ENCODE measurements at regions not wholly inside any gene's neighbourhood (a gene's known extent, or its start where the extent isn't known, plus 50 kb on each side); places are given as distances from the start of the nearest gene placed in this dataset.

DNA sequence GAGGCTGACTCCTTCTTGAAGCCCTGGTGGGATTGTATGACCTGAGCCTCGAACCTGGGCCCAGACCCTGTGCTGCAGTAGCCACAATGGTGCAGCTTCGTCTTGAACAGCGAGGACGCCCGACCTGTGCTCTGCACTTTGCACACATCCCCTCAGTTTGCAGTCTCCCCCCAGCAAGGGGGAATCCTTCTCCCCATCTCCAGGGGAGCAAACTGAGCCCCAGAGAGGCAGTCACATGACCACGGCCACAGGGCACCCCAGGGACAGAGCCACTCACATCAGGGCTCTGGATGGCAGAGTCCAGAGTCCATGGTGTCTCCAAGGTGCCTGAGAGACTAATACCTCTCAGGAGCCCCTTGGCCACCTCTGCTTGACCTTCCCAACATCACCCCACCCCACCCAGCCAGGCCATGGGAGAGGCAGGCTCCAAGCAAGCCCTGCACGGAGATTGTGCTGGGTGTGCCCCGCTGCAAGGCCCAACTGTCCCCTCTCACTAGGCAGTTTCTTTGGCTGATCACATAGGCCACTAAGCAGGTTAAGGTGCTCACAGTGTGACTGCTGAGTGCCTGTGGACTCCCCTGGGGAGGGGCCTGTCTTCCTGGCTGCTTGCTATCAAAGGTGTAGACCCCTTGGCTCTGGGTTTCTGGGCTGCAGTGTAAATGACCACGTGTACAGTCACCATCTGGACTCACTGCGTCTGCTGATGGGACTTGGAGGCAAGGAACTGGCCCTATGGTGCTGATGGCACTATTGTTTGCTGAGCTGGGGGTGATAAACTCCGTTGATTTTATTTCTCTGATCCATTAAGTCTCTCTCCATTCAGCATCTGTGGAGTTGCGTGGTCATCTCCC, 398.1 kb downstream of the MATN1 start:
- no peak for DNase-seq

DNA sequence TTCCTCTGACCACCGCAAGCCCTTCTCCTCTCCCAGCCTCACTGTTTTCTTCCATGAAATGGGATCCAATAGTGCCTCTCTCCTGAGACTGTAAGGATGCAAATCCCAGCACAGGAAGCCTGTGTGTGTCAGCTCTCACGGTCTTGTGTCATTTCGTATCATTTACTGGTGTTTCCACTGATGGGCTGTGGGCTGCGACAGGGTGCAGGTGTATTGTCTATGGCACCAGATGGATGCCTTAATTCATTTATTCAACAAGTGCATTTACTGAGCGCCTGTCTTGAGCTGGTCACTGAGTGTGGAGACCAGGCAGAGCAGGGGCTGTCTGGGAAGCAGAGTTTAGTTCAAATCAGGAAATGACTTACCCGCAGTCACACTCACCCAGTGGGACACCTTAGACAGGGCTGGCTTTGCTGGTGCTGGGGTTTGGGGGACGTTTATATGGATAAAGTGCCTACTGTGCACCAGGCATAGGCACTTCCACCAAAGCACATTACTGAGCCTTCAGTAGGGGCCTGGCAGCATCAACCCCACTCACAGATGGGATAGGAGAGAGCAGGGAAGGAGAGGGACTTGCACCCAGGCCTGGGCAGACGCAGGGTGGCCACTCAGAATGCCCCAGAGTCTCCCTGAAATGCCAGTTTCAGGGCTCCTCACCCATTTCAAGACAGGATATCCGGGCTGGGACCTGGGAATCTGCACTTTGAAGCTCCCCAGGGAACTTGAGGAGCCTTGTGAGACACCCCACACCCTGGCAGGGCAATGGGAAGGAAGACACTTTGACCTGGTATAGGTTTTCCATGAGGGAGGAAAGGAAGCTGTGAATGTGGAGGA, 398.9 kb downstream of the MATN1 start:
- no peak for DNase-seq

DNA sequence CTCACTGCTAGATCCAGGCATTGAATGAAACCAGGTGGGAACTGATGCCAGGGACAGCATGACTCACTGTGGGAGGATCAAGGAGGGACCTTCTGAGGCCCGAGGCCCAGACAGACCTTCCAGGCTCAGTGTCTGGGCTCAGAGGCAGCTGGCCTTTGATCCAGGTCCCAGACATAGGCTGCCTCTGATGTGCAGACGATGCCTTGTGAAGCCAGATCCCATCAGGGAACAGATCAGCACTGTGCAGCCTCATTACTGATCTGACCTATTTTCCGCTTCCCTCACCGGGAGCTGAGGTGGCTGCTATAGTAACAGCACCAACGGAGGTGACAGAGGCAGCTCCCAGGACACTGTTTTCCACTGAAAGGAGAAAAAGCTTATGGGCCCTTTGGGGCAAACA, 399.5 kb downstream of the MATN1 start:
- no peak for DNase-seq

DNA sequence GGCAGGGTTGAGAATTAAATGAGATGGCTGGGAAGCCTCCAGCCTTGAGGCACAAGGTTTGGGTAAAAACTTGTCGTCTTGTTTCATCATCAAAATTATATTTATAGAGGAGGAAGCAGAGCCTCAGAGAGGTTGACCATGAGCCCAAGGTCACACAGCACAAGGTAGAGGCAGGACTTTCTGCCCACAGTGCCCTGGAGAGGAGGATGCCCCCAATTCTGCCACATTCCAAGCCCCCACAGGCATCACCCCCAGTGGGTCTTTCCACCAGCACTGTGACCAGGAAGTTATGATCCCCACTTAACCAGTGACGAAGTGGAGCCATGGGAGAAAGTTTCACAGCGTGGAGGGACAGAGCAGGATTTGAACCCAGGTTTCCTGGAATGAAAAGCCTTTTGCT, 400.0 kb downstream of the MATN1 start:
- DNase-seq, result no peak

DNA sequence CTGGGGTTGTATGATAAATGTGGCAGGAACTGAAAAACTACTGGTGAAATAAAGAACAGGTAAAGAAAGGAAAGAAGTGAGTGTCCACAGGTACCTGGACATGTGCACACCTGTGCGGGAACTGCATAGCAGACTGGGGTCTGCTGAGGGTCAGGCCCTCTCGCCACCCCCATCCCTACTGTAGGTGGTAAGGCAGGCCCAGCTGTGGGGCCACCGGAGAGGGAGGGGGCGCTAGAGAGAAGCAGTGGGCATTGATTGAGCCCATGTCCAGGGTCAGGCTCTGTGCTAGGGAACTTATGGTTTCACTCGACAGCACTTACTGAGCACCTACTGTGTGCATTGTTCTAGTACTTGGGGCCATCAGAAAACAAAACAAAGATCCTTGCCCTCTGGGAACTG, 400.5 kb downstream of the MATN1 start:
- no peak for DNase-seq

DNA sequence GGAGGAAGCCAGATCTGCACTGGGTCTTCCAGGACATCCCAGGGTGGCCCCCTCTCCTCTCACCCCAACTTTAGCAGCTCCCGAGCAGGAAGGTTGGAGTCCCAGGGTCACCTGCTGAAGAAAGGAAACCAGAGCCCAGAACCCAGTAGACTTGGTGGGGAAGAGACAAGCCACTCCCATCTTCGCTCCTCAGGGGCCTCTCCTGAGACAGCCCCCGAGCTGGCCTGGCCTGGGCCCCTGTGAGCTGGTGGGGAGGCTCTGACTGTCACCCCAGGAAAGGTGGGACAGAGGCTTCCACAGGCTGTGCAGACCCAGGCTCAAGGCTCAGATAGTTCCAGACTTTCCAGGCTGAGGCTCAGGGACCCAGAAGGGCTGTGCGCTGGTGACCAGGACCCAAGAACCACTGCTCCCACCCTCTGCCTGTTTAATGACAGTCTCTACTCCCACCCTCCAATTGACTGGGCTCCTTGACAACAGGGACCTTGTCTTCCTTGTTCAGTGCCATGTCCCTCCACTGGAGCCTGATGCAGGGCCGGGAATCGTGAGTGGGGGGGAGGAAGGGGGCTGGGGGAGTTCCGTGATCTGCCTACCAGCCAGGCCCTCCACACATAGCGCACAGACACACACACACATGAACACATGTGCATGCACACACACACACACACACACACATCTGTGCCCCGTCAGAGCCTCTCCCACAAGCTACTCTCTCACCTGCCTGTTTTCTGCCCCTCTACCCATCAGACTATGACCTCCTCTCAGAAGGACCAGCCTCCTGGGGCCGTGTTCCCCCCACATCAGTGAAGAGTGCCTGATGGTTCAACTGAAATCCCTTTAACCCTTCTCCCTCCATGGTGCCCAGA, 401.2 kb downstream of the MATN1 start:
- no peak for DNase-seq

DNA sequence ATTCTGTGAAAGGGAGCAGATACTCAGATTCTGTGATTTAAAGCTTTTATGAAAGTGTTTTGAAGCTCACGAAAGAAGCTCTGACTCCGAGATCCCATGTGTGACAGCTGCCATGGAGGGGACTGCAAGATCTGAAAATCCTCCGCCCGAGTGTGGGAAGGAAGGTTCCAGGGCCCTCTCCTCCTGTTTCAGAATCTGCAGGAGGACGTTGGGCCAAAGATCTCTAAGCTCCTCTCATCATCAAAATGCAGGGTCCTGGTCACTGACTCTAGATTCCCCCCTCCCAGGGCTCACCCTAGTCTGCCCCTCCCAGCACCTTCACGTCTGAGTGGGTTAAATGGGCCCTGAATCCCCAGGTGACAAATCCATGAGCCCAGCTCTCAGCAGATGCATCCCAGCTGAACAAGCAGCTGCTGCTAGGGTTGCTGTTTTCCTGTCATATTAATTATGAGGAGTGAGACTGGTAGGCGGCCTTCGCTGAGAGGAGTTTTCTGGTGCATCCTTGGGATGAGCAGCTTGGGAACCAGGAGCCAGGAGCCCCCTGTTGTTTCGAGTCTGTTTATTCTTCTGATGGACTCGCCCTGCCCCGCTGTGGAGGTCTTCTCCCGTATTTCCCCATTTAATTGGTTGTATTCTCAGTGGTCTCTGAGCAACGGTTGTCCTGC, 402.0 kb downstream of the MATN1 start:
- DNase-seq, result no peak

DNA sequence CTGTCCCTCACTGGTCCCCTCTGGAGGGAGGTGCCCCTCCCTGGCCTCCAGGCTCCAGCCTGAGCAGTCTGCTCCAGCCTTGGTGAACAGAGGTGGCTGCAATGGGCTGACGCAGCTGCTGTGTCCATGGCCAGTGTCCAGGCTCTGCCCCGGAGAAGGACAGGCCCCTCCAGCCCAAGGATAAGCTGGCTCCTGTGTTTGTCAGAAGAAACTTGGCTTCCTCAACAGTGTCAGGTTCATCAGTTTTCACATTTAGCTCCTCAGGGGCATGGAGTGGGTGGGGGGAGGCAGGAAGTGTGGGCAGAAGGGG, 402.8 kb downstream of the MATN1 start:
- no peak for DNase-seq

DNA sequence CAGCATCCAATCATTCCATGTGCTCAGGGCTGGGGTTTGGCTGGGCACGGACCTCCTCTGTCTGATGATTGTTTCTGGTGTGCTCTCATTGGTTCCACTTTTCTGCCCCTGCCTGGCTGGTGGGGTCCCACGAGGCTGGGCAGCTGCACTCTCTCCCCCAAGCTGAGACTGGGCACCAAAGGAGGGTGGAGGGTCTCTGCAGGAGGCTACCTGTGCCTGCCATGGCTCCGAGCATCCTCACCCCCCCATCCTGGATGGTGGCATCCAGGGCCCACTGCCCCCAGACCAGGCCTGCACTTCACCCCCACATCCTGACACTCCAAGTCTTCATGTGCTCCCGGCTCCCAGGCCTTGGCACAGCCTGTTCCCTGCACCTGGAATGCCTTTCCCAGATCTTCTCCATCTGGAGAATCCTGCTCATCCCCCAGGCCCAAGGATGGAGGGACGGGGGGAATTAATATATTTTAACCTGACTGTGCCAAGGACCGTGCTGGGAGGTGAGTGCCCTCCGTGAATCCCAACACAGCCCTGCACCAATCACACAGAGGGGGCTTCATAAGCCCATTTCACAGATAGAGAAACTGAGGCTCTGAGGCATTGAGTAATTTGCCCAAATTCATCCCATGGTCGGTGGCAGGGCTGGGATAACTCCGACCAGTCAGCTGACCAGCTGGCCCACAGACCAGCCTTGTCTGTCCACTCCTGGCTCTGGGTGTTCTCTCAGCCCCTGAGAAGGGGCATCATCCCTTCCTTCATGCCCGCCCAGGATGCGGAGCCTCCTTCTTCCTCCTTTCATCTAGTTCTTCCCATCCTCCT, 403.4 kb downstream of the MATN1 start:
- no peak for DNase-seq

DNA sequence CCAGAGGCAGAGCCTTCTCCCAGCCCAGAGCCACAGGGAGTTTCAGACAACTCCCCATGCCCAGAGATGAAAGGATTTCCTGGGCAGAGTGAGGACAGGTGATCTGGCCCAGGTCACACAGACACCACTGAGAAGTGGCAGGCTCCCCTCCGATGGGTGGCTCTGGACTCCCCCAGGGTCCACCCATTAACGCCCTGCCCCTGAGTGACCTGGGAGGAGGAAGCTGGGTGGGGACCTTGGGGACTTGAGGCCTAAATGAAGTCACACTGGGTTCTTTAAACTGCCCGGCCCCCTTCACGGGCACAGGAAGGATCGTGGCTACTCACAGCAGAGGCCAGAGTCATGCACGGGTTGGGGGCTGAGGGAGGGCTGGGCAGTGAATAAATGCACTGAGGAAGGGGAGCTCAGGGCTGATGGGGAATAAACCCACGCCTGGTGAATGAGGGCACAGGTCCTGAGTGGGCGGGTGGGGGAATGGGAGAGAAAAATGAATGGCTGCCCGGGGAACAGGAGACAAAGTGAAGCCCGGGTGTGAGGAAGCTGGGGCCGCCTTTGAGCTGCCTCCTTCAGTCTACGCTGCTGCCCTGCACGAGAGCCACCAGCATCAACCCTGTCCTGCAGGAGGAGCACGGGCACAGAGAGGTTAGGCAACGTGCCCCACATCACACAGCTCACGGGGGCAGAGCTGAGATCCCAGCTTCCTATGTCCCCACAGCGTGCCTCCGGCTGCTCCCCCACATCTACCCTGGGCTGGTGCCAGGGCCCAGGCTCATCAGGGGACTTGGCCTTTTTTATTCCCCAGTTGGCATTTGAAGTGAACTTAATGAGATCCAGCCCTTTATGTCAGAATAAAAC, 404.3 kb downstream of the MATN1 start:
- DNase-seq, result no peak

DNA sequence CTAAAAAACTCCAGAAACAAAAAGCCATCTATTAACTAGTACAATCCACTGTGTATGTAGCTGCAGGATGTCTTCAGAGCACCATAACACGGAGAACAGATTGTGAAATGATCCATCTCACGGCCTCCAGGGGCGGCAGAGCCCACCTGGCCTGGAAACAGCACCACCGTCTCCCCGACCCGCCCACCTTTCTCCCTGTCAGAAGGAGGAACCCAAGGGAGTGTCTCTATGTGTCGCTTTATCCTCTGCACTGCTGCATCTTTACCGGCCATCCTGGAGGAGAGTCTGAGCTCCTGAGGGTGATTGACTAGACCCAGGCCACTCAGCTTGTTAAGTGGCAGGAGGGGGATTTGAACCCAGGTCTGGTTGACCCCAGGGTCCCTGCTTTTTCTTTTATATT, 405.0 kb downstream of the MATN1 start:
- no peak for DNase-seq

DNA sequence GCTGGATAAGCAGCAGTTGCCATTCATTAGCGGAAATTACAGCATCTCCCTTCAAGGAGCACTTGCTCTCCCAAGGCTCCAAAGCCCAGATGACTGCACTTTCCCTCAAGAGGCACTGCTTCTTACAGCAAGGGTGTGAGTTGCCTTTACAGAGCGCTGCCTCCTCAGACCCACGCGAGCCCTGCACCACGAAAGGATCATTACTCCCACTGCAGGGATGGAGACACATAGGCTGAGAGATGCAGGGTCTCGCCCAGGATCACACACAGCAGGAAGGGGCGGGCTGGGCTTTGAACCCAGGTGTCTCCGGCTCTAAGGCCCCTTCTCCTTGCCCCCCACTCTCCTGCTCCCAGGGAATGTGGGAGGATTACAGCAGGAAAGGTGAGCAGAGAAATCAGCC, 405.5 kb downstream of the MATN1 start:
- DNase-seq, result no peak

DNA sequence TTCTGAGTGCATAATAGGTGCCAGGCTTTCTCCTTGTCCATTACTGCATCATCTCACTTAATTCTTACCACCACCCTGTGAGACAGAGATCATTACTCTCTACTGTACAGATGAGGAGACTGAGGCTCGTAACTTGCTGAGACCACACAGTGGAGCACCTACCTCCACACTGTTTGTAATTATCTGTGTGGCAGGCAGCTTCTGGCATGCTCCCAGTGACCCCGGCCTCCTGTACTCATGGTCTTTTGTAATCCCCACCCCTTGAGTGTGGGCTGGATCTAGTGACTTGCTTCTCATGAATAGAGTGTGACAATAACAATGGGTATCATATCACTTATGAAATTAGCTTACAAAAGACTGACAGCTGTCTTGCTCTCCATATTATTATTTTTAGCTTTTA, 407.3 kb downstream of the MATN1 start:
- DNase-seq, result no peak

DNA sequence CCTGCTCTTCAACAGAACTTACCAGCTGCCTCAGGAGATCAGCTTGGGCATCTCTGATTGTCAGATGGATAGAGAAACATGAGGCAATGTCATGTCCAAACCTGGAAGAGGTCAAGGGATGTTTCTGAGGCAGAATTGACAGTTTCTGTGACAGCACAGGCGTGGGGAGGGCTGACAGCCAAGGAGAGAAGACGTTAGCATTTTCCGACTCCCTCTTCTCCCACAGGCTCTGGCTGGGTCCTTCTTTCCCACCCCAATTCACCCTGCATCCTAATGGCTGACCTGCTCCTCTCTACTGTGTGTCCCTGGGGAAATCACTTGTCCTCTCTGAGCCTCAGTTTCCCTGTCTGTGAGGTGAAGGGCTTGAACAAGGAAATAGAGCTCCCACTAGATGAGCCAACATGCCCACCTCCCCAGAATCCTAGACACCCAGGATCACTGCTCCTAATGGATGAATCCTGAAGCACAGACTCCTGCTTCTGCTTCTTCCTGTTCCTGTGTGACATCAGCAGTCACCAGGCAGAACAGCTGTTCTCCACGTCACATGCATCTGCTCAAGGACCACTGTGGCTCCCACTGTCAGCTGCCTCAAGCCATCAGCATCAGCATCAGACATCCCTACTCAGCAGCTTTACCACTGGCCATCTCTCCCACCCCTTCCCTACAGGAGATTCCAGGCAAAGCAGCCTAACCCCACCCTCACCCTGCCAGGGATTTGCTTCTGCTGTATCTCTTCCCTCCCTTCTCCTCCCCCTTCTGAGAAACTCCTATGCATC, 408.0 kb downstream of the MATN1 start:
- DNase-seq, result no peak

DNA sequence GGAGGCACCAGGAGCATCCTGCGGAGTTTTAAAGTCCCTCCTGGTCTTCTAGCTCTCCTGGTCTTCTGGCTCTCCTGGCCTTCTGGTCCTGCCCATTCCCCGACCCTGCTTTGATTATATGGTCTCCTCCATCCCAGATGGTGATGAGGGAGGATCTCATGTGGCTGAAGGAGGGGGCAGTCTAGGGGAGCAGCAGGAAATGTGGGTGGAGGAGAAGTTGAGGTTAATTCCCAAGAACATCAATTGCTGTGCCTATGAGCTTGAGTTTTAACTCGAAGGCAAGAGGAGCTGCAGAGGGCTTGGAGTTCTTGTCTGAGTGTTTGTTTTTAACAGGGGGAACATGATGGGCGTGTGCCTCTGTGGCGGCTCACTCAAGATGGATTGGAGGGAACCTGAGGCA, 408.8 kb downstream of the MATN1 start:
- DNase-seq, result no peak

DNA sequence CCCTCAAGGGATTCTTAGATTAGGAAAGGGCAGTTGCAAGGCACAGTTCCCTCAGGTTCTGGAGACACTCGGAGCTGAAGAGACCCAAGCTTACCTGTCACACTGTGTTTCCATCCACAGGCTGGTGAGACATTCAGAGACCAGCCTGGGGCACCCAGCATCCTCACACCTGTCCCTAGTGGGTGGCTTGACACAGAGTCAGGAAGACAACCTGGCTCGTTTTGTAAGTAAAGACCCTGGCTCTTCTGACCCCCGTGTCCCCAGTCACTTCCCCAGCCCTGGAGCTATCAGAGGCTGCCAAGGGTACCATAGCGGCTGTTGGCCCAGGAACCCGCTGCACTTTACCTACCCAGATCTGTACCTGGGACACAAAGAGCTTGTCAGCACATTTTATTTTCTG, 409.8 kb downstream of the MATN1 start:
- DNase-seq, result no peak

DNA sequence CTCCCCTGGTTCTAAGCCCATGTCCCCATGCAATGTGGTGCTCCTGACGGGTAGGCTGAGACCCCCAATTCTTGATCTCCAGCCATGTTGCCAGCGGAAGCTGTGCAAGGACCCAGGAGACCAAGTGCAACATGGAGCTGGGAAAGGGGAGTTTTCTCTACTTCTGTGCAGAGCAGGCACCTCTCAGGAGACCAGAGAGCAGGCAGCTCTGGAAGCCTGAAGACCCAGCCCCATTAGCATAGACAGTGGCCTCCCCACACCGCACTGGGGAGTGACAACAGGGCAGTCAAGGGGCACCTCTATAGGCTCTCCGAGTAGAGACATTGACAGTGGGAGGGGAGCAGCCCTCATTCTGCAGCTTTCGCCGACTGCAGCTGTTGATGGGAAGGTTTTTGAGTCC, 410.2 kb downstream of the MATN1 start:
- no peak for DNase-seq

DNA sequence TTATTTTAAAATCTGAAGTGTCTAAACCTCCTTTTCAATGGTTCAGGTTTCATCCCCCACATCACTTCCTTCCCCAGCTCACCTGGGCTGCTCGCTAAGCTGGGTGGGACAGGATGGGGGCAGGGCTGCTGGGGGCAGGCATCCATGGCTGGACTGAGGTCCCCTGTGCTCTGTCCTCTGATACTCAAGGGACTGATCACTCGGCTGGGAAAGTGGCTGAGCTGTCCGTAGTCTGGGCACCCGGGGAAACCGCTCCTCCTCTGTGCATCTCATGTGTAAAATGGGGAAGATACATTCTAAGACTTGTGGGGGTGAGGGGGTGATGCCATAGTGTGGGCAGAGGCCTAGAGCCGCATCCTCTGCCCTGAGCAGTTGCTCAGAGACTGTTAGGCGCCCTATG, 411.2 kb downstream of the MATN1 start:
- no peak for DNase-seq

DNA sequence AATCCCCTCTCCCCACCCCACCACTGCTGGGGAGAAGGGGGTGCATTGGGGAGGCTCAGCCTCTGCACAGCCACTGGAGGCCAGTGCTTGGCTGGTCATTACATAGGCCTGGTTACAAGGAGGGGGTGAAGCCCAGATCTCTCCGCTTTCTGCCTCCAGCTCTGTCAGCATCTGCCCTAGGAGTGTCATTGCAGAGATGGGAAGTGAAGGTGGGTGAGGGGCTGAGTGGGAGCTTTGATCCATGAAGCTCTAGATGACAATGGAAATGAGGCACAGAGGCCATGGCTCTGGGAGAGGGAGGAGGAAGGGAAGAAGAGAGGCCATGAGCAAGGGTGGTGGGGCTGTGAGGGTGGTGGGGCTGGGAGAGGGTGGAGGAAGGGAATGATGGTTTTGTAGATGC, 411.6 kb downstream of the MATN1 start:
- no peak for DNase-seq

Data from central memory CD4-positive, alpha-beta T cell (primary cell).